Kidney (tissue), 13 donors: ENCODE measurements at regions not wholly inside any gene's neighbourhood (a gene's known extent, or its start where the extent isn't known, plus 50 kb on each side); places are given as distances from the start of the nearest gene placed in this dataset.

Experiments used
- DNase-seq, 5 donors: peaks; one replicate each; pipeline ENCODE4 v3.0.0-alpha.2; 2013 to 2020
- FAIRE-seq: peaks from 2 replicates; lab custom pipeline; 2012; peaks lifted over from hg19 to GRCh38; lab: Jason Lieb, UNC
- H3K27ac ChIP-seq, 2 donors: one replicate each; pipeline ENCODE4 v1.7.0; 2013; ENCODE audit warnings: low read depth in 2 of 2, low read length in 2 of 2, inconsistent platforms in 1 of 2
- H3K27me3 ChIP-seq: one replicate; pipeline ENCODE4 v1.7.1; 2013; ENCODE audit warnings: low read length, inconsistent platforms; ENCODE audit not compliant: control insufficient read depth, insufficient read depth
- H3K36me3 ChIP-seq, 3 donors: one replicate each; pipeline versions ENCODE4 v1.7.0 to v1.7.1; 2013; ENCODE audit warnings: low read length in 3 of 3, control low read depth in 1 of 3, inconsistent platforms in 1 of 3; ENCODE audit not compliant: insufficient read depth in 3 of 3, control insufficient read depth in 2 of 3
- H3K4me1 ChIP-seq, 3 donors: one replicate each; pipeline versions ENCODE4 v1.7.0 to v1.7.1; 2013; ENCODE audit warnings: low read length in 3 of 3, inconsistent platforms in 1 of 3, low read depth in 1 of 3; ENCODE audit not compliant: control insufficient read depth in 2 of 3, insufficient read depth in 2 of 3
- H3K4me3 ChIP-seq, 3 donors: one replicate each; pipeline versions ENCODE4 v1.7.0 to v1.8.1; 2013; ENCODE audit warnings: low read length in 3 of 3, control low read depth in 1 of 3, inconsistent platforms in 1 of 3
- H3K9ac ChIP-seq, 3 donors: one replicate each; pipeline versions ENCODE4 v1.7.0 to v1.7.1; 2013; ENCODE audit warnings: low read length in 3 of 3, control low read depth in 1 of 3, inconsistent platforms in 1 of 3
- H3K9me3 ChIP-seq, 3 donors: one replicate each; pipeline versions ENCODE4 v1.7.0 to v1.7.1; 2013; ENCODE audit warnings: low read length in 3 of 3, control low read depth in 1 of 3, inconsistent platforms in 1 of 3; ENCODE audit not compliant: control insufficient read depth in 2 of 3, insufficient read depth in 1 of 3
- CTCF ChIP-seq: IDR thresholded peaks from 3 replicates; pipeline ENCODE4 v1.5.1; 2012; ENCODE audit warnings: mild to moderate bottlenecking, moderate library complexity, borderline replicate concordance; ENCODE audit not compliant: insufficient read depth; ENCODE audit errors: extremely low read depth
- intact Hi-C: fragments of 100-400 bp; cut with DNase I; formaldehyde crosslinking; loops from one replicate; pipeline ENCODE4 v1.11.1; 2022
- donor health status: control.
- donor health status: control.
- donor health status: control.
- donor health status: control.
- donor health status: control.
- donor health status: DM: yes; HTN: yes; CAD: no.
- donor health status: Normal renal cell carcinoma (clear cell type).

GRCh38 chr11:112364962-112365481 lies 104.4 kb upstream of the PLET1 start:
- no peak for FAIRE-seq
- Histone ChIP-seq H3K27me3 (no peaks in the 10 kb centered on the region), H3K9me3 (no peaks in the 10 kb centered on the region), H3K27ac (no peak overlapping the region), H3K36me3 (no peaks in the 10 kb centered on the region), H3K4me1 (no peaks in the 10 kb centered on the region), H3K9ac (no peak overlapping the region), H3K4me3 (no peak overlapping the region)
- intact Hi-C loops: no loop called here
- no peak for DNase-seq
- no peak for TF ChIP-seq CTCF

GRCh38 chr11:112366012-112366411 lies 105.4 kb upstream of the PLET1 start:
- H3K27me3 ChIP-seq: no peaks in the 10 kb centered on the region
- H3K27ac ChIP-seq: no peak overlapping the region
- no peak for TF ChIP-seq CTCF
- no peak for DNase-seq
- no peaks in the 10 kb centered on the region for H3K36me3 ChIP-seq
- H3K9me3 ChIP-seq: no peaks in the 10 kb centered on the region
- H3K9ac ChIP-seq: no peak overlapping the region
- H3K4me1 ChIP-seq: no peaks in the 10 kb centered on the region
- intact Hi-C loops: no loop called here
- H3K4me3 ChIP-seq: no peak overlapping the region
- no peak for FAIRE-seq

- intact Hi-C loops: no loop called here
- Histone ChIP-seq H3K4me3 (no peak overlapping the region), H3K27me3 (no peaks in the 10 kb centered on the region), H3K4me1 (no peaks in the 10 kb centered on the region), H3K9ac (no peak overlapping the region), H3K27ac (no peak overlapping the region), H3K36me3 (no peaks in the 10 kb centered on the region), H3K9me3 (no peaks in the 10 kb centered on the region)
- DNase-seq (no peak), FAIRE-seq (no peak)
- TF ChIP-seq CTCF: no peak
Measured at GRCh38 chr11:112366777-112367176, 106.1 kb upstream of the PLET1 start.

GRCh38 chr11:112367461-112367860 lies 106.8 kb upstream of the PLET1 start:
- Histone ChIP-seq H3K4me3 (no peak overlapping the region), H3K27ac (no peak overlapping the region), H3K27me3 (no peaks in the 10 kb centered on the region), H3K4me1 (no peaks in the 10 kb centered on the region), H3K9me3 (no peaks in the 10 kb centered on the region), H3K9ac (no peak overlapping the region), H3K36me3 (no peaks in the 10 kb centered on the region)
- FAIRE-seq: no peak
- no peak for DNase-seq
- TF ChIP-seq CTCF: no peak
- intact Hi-C loops: no loop called here
